HFF-Myc (cell line): ENCODE measurements at regions not wholly inside any gene's neighbourhood (a gene's known extent, or its start where the extent isn't known, plus 50 kb on each side); places are given as distances from the start of the nearest gene placed in this dataset.
"Not testable (repeated sequence)": the region's sequence is repeated elsewhere in the genome, so short reads cannot be mapped to it uniquely, and the experiment has no call there.

Source experiments
- DNase-seq: peaks from one replicate; pipeline ENCODE4 v3.0.0-alpha.2; 2011; ENCODE audit warnings: low read depth; ENCODE audit errors: extremely low read depth
- H3K4me3 ChIP-seq: replicated peaks from 2 replicates; pipeline ENCODE4 v1.5.1; 2011; ENCODE audit warnings: low read depth, mild to moderate bottlenecking, control low read depth, low read length
- TF ChIP-seq, protein P1 (sequence below): IDR thresholded peaks from 2 replicates; pipeline ENCODE4 v1.5.1; 2012; ENCODE audit warnings: mild to moderate bottlenecking, low read depth, low read length, control low read depth; ENCODE audit errors: missing control alignments

DNA sequence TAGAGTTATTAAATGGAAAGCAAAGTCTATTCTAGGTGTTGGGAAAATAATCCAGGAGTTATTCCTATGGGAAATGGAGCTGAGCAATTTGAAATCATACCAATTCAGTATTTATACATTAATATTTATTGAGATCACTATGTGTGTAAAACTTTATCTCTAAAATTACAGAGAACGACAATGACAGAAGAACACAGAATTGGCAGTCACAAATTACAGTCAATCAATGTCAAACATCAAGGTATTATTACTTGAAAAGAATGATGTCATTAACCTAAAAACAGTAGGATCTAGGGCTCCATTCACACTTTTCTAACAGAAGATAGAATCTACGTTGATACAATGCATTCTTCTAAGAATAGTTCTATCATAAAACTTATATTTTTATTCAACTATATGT, 154.9 kb upstream of the GJE1 start:
- TF ChIP-seq, protein P1, sequence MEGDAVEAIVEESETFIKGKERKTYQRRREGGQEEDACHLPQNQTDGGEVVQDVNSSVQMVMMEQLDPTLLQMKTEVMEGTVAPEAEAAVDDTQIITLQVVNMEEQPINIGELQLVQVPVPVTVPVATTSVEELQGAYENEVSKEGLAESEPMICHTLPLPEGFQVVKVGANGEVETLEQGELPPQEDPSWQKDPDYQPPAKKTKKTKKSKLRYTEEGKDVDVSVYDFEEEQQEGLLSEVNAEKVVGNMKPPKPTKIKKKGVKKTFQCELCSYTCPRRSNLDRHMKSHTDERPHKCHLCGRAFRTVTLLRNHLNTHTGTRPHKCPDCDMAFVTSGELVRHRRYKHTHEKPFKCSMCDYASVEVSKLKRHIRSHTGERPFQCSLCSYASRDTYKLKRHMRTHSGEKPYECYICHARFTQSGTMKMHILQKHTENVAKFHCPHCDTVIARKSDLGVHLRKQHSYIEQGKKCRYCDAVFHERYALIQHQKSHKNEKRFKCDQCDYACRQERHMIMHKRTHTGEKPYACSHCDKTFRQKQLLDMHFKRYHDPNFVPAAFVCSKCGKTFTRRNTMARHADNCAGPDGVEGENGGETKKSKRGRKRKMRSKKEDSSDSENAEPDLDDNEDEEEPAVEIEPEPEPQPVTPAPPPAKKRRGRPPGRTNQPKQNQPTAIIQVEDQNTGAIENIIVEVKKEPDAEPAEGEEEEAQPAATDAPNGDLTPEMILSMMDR, result no peak
- DNase-seq, result no peak
- no peak overlapping the region for H3K4me3 ChIP-seq

DNA sequence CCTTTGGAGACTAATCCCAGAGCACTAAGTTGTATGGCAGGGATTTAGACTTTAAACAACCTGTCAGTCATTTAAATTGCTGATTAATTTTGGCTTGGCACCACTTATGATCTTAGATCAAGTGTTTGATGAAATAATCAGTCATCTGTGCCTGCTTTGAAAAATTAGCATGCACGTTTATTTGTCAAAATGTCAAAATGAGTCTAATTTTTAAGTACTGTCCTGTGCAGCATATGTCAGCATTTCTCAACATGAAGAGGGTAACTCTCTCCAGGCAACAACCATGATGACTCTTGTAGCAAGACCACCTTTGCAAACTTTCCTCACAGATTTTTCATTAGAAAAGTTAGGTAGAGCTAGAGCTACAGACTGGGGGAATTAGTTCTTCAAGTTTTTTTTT, 155.7 kb upstream of the GJE1 start:
- no peak overlapping the region for H3K4me3 ChIP-seq
- TF ChIP-seq, protein P1, result no peak
- DNase-seq, result no peak

DNA sequence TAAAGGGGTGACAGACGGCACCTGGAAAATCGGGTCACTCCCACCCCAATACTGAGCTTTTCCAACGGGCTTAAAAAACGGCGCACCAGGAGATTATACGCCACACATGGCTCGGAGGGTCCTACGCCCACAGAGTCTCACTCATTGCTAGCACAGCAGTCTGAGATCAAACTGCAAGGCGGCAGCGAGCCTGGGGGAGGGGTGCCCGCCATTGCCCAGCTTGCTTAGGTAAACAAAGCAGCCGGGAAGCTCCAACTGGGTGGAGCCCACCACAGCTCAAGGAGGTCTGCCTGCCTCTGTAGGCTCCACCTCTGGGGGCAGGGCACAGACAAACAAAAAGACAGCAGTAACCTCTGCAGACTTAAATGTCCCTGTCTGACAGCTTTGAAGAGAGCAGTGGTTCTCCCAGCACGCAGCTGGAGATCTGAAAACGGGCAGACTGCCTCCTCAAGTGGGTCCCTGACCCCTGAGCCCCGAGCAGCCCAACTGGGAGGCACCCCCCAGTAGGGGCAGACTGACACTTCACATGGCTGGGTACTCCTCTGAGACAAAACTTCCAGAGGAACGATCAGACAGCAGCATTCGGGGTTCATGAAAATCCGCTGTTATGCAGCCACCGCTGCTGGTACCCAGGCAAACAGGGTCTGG, 162.8 kb upstream of the GJE1 start:
- not testable (repeated sequence) for DNase-seq, H3K4me3 ChIP-seq

DNA sequence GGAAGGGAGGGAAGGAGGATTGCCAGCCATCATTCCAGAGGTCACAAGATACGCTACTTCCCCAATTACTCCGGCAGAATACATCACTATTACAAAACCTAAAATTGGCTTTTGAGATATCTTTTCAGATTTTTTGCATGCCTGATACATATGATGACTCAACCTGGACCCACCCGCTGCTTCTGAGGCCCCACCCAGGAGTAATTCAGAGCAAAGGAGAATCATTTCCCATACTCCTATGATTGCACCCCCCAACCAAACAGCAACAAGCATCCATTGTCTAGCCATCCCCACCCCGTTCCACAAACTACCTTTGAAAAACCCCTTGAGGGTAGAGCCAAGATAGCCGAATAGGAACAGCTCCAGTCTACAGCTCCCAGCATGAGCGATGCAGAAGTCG, 163.5 kb upstream of the GJE1 start:
- DNase-seq, result no peak
- TF ChIP-seq, protein P1, result no peak
- no peak overlapping the region for H3K4me3 ChIP-seq

DNA sequence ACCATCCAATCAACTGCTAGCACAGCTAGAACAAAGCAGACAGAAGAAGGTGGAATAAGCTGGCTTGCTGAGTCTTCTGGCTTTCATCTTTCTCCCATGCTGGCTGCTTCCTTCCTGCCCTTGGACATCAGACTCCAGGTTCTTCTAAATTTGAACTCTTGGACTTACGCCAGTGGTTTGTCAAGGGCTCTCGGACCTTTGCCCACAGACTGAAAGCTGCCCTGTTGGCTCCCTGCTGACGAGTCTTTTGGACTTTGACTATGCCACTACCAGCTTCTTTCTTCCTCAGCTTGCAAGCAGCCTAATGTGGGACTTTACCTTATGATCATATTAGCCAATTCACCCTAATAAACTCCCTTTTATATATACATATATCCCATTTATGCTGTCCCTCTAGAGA, 164.1 kb upstream of the GJE1 start:
- H3K4me3 ChIP-seq, result no peak overlapping the region
- no peak for DNase-seq
- TF ChIP-seq, protein P1, result no peak

DNA sequence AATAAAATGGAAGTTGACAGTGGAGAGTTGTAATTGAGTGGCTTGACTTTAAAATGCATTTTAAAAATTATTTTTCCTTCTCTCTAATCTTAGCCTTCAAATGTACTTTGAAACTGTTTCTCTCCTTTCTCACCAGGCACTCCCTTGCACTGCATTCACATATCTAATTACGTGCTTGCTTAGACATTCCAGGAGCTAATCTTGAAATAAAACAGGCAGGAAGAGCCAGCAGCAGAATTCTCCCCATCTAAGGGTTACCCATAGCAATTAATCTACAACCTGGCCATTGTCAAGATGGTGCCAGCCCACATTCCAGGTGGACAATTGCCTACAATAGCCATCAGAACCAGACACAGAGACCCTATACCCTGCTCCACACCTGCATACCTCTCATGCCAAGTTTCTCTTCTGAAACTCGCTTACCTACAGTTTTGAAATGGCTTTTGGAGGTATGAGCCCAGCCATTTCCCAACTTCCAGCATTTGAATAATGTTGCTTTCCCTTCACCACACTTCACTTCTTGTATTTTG, 167.6 kb upstream of the GJE1 start:
- no peak for DNase-seq
- H3K4me3 ChIP-seq, result no peak overlapping the region
- TF ChIP-seq, protein P1, result no peak

DNA sequence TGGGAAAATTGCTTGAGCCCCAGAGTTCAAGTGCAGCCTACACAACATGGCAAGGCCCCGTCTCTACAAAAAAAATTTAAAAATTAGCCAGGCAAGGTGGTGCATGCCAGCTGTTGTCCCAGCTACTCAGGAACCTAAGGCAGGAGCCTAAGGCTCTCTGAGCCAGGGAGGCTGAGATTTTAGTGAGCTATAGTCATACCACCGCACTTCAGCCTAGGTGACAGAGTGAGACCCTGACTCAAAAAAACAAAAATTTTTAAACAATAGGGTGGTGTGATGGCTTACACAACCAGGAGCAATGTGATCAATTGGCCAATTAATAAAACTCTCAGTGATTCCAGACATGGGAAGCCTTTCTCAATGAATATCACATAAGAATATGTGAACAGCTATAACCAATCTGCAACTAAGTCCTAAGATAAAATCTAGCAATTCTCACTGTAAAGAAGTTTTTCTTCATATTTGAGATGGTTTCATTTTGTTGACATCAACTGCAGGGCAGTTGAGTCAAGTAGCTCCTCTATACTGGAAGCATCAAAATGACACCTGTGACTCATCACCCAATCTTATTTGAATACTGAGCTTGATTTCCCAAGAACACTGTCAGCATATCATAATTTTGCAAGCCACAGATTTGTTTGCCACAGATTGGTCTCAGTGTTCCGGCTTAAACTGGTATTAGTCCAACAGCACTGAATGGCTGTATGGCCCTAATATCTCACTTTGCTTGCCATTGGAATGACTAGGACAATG, 169.0 kb upstream of the GJE1 start:
- TF ChIP-seq, protein P1, result no peak
- no peak for DNase-seq

More for the DNA sequence above, 169.0 kb upstream of the GJE1 start:
- H3K4me3 ChIP-seq, result no peak overlapping the region
